ENCODE measurements at regions not wholly inside any gene's neighbourhood (a gene's known extent, or its start where the extent isn't known, plus 50 kb on each side); places are given as distances from the start of the nearest gene placed in this dataset.
"Not testable (repeated sequence)": the region's sequence is repeated elsewhere in the genome, so short reads cannot be mapped to it uniquely, and the experiment has no call there.

DNA sequence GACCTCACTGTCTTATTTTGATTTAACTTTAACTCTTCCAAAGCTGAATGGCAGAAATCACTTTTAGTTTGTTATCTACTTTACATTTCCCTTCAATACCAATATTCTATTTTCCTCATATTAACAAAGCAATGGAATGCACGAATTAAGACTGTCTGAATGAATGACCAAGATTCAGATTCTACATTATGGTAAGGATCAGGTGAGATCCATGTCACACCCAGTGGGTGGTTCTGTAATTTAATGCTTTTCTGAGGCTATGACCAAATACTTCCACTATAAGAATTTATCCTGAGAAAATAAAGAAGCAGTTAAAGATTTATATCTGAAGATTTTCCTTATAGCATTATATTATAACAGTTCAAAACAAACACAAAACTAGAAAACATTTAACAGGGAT is 90.2 kb upstream of the NUPR2 start:
- H3K36me3 ChIP-seq (ENCODE audit: low read depth): no peaks in the 10 kb centered on the region
- no peaks in the 10 kb centered on the region for H3K79me2 ChIP-seq (ENCODE audit: insufficient read depth)
- no peak overlapping the region for H3K4me3 ChIP-seq
- H3K9ac ChIP-seq: no peak overlapping the region
- no peaks in the 10 kb centered on the region for H3K27me3 ChIP-seq (replicated peaks; ENCODE audit: insufficient read depth)
- no peak overlapping the region for H3K27ac ChIP-seq
- no peak for DNase-seq
- H2AFZ ChIP-seq: no peak overlapping the region
- in situ Hi-C loops (cut with MboI): no loop called here
- H3K4me1 ChIP-seq (ENCODE audit: insufficient read depth): no peaks in the 10 kb centered on the region
- no peak overlapping the region for H3K4me2 ChIP-seq (ENCODE audit: unreplicated experiment)
- no peaks in the 10 kb centered on the region for H3K9me2 ChIP-seq (ENCODE audit: insufficient read depth)
- no peak for TF ChIP-seq EZH2phosphoT487 (IDR thresholded peaks at IDR 0.05; ENCODE audit: insufficient read depth, low read depth)
- TF ChIP-seq EZH2 (IDR thresholded peaks at IDR 0.05; ENCODE audit: insufficient read depth, poor library complexity, severe bottlenecking): no peak
- WGBS, 2 experiments (ENCODE audit: low coverage in 1 of 2, low lambda C conversion rate in 2 of 2, missing lambda C conversion rate in 2 of 2): 0% methylated on average over 1 of the region's 1 CpG
- H4K20me1 ChIP-seq (ENCODE audit: insufficient read depth): no peaks in the 10 kb centered on the region
- H3F3A ChIP-seq (ENCODE audit: insufficient read depth): no peaks in the 10 kb centered on the region
- H3K9me3 ChIP-seq (ENCODE audit: low read depth): no peaks in the 10 kb centered on the region

GRCh38 chr7:56199639-56200038 is 83.4 kb upstream of the NUPR2 start:
- in situ Hi-C loops (cut with MboI): no loop called here

DNA sequence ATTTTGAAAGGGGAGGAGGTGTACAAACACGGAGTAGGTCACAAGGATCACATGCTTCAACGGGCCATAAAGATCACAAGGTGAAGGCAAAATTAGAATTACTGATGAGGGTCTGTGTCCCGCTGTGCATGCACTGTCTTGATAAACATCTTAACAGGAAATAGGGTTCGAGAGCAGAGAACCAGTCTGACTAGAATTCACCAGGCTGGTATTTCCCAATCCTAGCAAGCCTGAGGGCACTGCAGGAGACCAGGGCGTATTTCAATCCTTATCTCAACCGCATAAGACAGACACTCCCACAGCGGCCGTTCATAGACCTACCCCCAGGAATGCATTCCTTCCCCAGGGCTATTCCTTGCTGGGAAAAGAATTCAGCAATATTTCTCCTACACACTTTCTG is 80.0 kb upstream of the NUPR2 start:
- H3F3A ChIP-seq (ENCODE audit: insufficient read depth); H3K27ac ChIP-seq; H3K9me3 ChIP-seq (ENCODE audit: low read depth); H3K4me1 ChIP-seq (ENCODE audit: insufficient read depth); H2AFZ ChIP-seq; H3K9ac ChIP-seq; H4K20me1 ChIP-seq (ENCODE audit: insufficient read depth); in situ Hi-C loops (cut with MboI); H3K79me2 ChIP-seq (ENCODE audit: insufficient read depth); DNase-seq; H3K36me3 ChIP-seq (ENCODE audit: low read depth); H3K4me3 ChIP-seq; H3K4me2 ChIP-seq (ENCODE audit: unreplicated experiment); H3K9me2 ChIP-seq (ENCODE audit: insufficient read depth); H3K27me3 ChIP-seq (replicated peaks; ENCODE audit: insufficient read depth): not testable (repeated sequence)
- 24 to 32% methylated on average over 8 of the region's 8 CpGs for WGBS, 2 experiments (ENCODE audit: low coverage in 1 of 2, low lambda C conversion rate in 2 of 2, missing lambda C conversion rate in 2 of 2)

More at GRCh38 chr7:56199639-56200038, 83.4 kb upstream of the NUPR2 start:
- Histone ChIP-seq H3K79me2 (ENCODE audit: insufficient read depth) (no peaks in the 10 kb centered on the region), H3K4me3 (no peak overlapping the region), H3K27ac (no peak overlapping the region), H3K27me3 (replicated peaks; ENCODE audit: insufficient read depth) (no peaks in the 10 kb centered on the region), H3K9ac (no peak overlapping the region), H3K4me1 (ENCODE audit: insufficient read depth) (no peaks in the 10 kb centered on the region), H3K9me2 (ENCODE audit: insufficient read depth) (no peaks in the 10 kb centered on the region), H3K4me2 (ENCODE audit: unreplicated experiment) (no peak overlapping the region), H3F3A (ENCODE audit: insufficient read depth) (no peaks in the 10 kb centered on the region), H3K36me3 (ENCODE audit: low read depth) (no peaks in the 10 kb centered on the region), H3K9me3 (ENCODE audit: low read depth) (no peaks in the 10 kb centered on the region), H2AFZ (no peak overlapping the region), H4K20me1 (ENCODE audit: insufficient read depth) (no peaks in the 10 kb centered on the region)
- TF ChIP-seq EZH2 (IDR thresholded peaks at IDR 0.05; ENCODE audit: insufficient read depth, poor library complexity, severe bottlenecking): no peak
- TF ChIP-seq EZH2phosphoT487 (IDR thresholded peaks at IDR 0.05; ENCODE audit: insufficient read depth, low read depth): no peak
- 16 to 26% methylated on average over 4 of the region's 4 CpGs for WGBS, 2 experiments (ENCODE audit: low coverage in 1 of 2, low lambda C conversion rate in 2 of 2, missing lambda C conversion rate in 2 of 2)
- no peak for DNase-seq

GRCh38 chr7:56188823-56189346 is 72.7 kb upstream of the NUPR2 start:
- Histone ChIP-seq H3K36me3 (ENCODE audit: low read depth) (no peaks in the 10 kb centered on the region), H3K9me2 (ENCODE audit: insufficient read depth) (no peaks in the 10 kb centered on the region), H3K4me2 (ENCODE audit: unreplicated experiment) (no peak overlapping the region), H3F3A (ENCODE audit: insufficient read depth) (no peaks in the 10 kb centered on the region), H2AFZ (no peak overlapping the region), H3K4me1 (ENCODE audit: insufficient read depth) (no peaks in the 10 kb centered on the region), H3K27ac (no peak overlapping the region), H3K27me3 (replicated peaks; ENCODE audit: insufficient read depth) (no peaks in the 10 kb centered on the region), H3K79me2 (ENCODE audit: insufficient read depth) (no peaks in the 10 kb centered on the region), H4K20me1 (ENCODE audit: insufficient read depth) (no peaks in the 10 kb centered on the region), H3K9me3 (ENCODE audit: low read depth) (no peaks in the 10 kb centered on the region), H3K4me3 (no peak overlapping the region), H3K9ac (no peak overlapping the region)
- WGBS, 2 experiments (ENCODE audit: low coverage in 1 of 2, low lambda C conversion rate in 2 of 2, missing lambda C conversion rate in 2 of 2): 0% methylated on average over 1 of the region's 1 CpG
- in situ Hi-C loops (cut with MboI): no loop called here
- TF ChIP-seq EZH2phosphoT487 (IDR thresholded peaks at IDR 0.05; ENCODE audit: insufficient read depth, low read depth) (no peak), EZH2 (IDR thresholded peaks at IDR 0.05; ENCODE audit: insufficient read depth, poor library complexity, severe bottlenecking) (no peak)
- DNase-seq: no peak

- Histone ChIP-seq H4K20me1 (ENCODE audit: insufficient read depth) (no peaks in the 10 kb centered on the region), H3K4me3 (no peak overlapping the region), H3K36me3 (ENCODE audit: low read depth) (no peaks in the 10 kb centered on the region), H2AFZ (no peak overlapping the region), H3K27ac (no peak overlapping the region), H3K9me3 (ENCODE audit: low read depth) (no peaks in the 10 kb centered on the region), H3K27me3 (replicated peaks; ENCODE audit: insufficient read depth) (no peaks in the 10 kb centered on the region), H3K4me1 (ENCODE audit: insufficient read depth) (no peaks in the 10 kb centered on the region), H3K9me2 (ENCODE audit: insufficient read depth) (no peaks in the 10 kb centered on the region), H3K4me2 (ENCODE audit: unreplicated experiment) (no peak overlapping the region), H3F3A (ENCODE audit: insufficient read depth) (no peaks in the 10 kb centered on the region), H3K9ac (no peak overlapping the region), H3K79me2 (ENCODE audit: insufficient read depth) (no peaks in the 10 kb centered on the region)
- in situ Hi-C loops (cut with MboI): no loop called here
- 0 to 6% methylated on average over 1 of the region's 1 CpG for WGBS, 2 experiments (ENCODE audit: low coverage in 1 of 2, low lambda C conversion rate in 2 of 2, missing lambda C conversion rate in 2 of 2)
- TF ChIP-seq EZH2 (IDR thresholded peaks at IDR 0.05; ENCODE audit: insufficient read depth, poor library complexity, severe bottlenecking) (no peak), EZH2phosphoT487 (IDR thresholded peaks at IDR 0.05; ENCODE audit: insufficient read depth, low read depth) (no peak)
- DNase-seq: no peak
These were observed 72.2 kb upstream of the NUPR2 start for GRCh38 chr7:56188376-56188775.

Data from GM23248 (cell line).